Bronchial epithelial cell (primary cell): ENCODE measurements at regions not wholly inside any gene's neighbourhood (a gene's known extent, or its start where the extent isn't known, plus 50 kb on each side); places are given as distances from the start of the nearest gene placed in this dataset.
"Not testable (repeated sequence)": the region's sequence is repeated elsewhere in the genome, so short reads cannot be mapped to it uniquely, and the experiment has no call there.

Experiments used
- DNase-seq: peaks from one replicate; pipeline ENCODE4 v3.0.0-alpha.2; 2010; ENCODE audit warnings: low read depth
- FAIRE-seq: peaks from 2 replicates; lab custom pipeline; 2011; peaks lifted over from hg19 to GRCh38; lab: Jason Lieb, UNC
- H3K27me3 ChIP-seq: 2 replicates; pipeline ENCODE4 v1.5.1; 2011; ENCODE audit warnings: low read length; ENCODE audit not compliant: control insufficient read depth, insufficient read depth
- H3K36me3 ChIP-seq: 2 replicates; pipeline ENCODE4 v1.5.1; 2011; ENCODE audit warnings: low read length; ENCODE audit not compliant: control insufficient read depth, insufficient read depth
- H3K4me3 ChIP-seq: 2 replicates; pipeline ENCODE4 v1.5.1; 2011; ENCODE audit warnings: mild to moderate bottlenecking, low read depth, low read length, control low read depth
- CTCF ChIP-seq: IDR thresholded peaks from 2 replicates; pipeline ENCODE4 v1.5.1; 2011; ENCODE audit warnings: mild to moderate bottlenecking, moderate library complexity, low read length, control low read depth, inconsistent platforms; ENCODE audit not compliant: insufficient read depth, severe bottlenecking

DNA sequence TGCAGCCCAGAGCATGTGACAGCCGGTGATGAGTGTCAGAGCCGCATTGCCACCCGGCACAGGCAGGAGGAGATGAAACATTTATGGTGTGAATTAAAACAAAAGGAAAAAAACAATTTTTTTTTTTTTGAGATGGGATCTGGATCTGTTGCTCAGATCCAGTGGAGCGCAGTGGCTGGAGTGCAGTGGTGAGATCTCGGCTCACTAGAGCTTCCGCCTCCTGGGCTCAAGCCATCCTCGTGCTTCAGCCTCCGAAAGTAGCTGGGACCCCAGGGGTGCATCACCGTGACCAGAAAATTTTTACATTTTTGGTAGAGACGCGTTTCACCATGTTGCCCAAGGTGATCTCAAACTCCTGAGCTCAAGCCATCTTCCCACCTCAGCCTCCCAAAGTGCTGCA is 182.1 kb upstream of the SALL3 start:
- TF ChIP-seq CTCF, result no peak
- DNase-seq (no peak), FAIRE-seq (no peak)
- Histone ChIP-seq H3K36me3 (no peaks in the 10 kb centered on the region), H3K27me3 (no peaks in the 10 kb centered on the region), H3K4me3 (no peak overlapping the region)

DNA sequence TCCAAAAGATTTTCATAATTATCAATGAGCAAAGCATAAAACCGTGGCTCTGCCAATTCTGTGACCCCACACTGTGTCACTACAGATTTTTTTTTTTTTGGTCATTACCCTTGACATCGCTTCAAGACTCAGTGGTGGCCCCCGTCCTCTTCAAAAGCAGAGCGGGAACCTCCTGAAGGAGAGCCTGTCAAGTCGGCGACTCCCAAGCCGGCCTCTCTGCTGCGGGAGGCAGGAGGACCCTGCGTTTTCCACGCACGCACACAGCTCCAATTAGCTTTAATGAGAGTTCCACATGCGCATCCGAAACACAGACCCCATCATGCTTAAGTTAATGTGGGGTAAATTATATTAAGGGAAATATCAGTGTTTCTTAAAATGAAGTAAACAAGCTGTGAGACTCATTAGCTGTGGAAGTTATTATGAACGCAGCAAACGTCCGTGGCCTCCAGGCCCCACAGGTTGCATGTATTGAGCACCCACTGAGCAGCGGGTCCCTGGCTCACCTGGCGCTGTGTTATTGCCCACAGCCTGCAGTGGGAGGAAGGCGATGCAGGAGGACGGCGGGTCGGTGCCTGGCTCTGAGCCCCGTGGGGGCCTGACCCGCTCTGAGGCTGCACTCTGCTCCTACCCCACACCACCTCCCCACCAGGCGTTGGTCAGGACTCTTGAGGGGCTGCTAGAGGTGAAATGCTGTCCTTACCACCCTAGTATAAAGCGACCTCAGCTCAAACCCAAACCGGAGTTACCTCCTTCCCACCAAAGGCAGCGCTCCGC is 181.0 kb upstream of the SALL3 start:
- TF ChIP-seq CTCF, result no peak
- DNase-seq, result no peak
- no peak overlapping the region for H3K4me3 ChIP-seq
- H3K27me3 ChIP-seq, result no peaks in the 10 kb centered on the region
- no peaks in the 10 kb centered on the region for H3K36me3 ChIP-seq
- FAIRE-seq, result no peak

GRCh38 chr18:78799382-78800089 is 180.1 kb upstream of the SALL3 start:
- Histone ChIP-seq H3K27me3 (no peaks in the 10 kb centered on the region), H3K4me3 (no peak overlapping the region), H3K36me3 (no peaks in the 10 kb centered on the region)
- no peak for DNase-seq
- no peak for TF ChIP-seq CTCF
- FAIRE-seq, result peak; percentile 93

- H3K4me3 ChIP-seq, H3K27me3 ChIP-seq, DNase-seq, FAIRE-seq, H3K36me3 ChIP-seq: not testable (repeated sequence)
Measured at GRCh38 chr18:78800102-78800851, 179.3 kb upstream of the SALL3 start.

DNA sequence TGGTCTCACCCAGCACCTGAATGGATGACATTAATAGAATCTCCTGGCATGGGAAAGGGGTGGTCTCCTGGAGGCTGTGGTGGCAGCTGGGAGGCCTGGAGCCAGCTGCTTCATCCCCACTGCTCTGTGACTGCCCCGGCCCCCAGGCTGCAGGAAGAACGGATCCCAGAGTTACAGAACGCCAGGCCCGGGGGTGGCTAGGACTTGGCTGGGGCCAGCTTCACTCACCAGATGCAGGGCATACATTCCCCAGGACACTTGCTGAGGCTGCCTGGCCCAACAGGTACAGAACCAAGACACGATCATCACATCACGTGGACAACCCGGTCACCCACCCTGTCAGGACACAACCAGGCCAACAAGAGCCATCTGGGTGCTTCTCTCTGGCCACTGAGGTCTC is 178.6 kb upstream of the SALL3 start:
- no peaks in the 10 kb centered on the region for H3K36me3 ChIP-seq
- no peak for DNase-seq
- FAIRE-seq, result no peak
- no peak for TF ChIP-seq CTCF
- no peaks in the 10 kb centered on the region for H3K27me3 ChIP-seq
- no peak overlapping the region for H3K4me3 ChIP-seq

- H3K4me3 ChIP-seq, result no peak overlapping the region
- FAIRE-seq (no peak), DNase-seq (no peak)
- no peak for TF ChIP-seq CTCF
- H3K36me3 ChIP-seq, result no peaks in the 10 kb centered on the region
- no peaks in the 10 kb centered on the region for H3K27me3 ChIP-seq
Measured at GRCh38 chr18:78803104-78803503, 176.5 kb upstream of the SALL3 start.
